PC-9 (cell line): ENCODE measurements at regions not wholly inside any gene's neighbourhood (a gene's known extent, or its start where the extent isn't known, plus 50 kb on each side); places are given as distances from the start of the nearest gene placed in this dataset.

Experiments
- EZH2 ChIP-seq: fragments of 200-600 bp; sonication (generic); IDR thresholded peaks from 2 replicates; pipeline ENCODE4 v1.8.0; 2017; ENCODE audit warnings: antibody characterized with exemption, low read depth
- TF ChIP-seq, protein P1 (sequence below): fragments of 200-600 bp; sonication (generic); conservative IDR thresholded peaks from 2 replicates; pipeline ENCODE4 v1.6.1; 2017; ENCODE audit warnings: mixed run types, antibody characterized with exemption, mild to moderate bottlenecking, moderate library complexity

DNA sequence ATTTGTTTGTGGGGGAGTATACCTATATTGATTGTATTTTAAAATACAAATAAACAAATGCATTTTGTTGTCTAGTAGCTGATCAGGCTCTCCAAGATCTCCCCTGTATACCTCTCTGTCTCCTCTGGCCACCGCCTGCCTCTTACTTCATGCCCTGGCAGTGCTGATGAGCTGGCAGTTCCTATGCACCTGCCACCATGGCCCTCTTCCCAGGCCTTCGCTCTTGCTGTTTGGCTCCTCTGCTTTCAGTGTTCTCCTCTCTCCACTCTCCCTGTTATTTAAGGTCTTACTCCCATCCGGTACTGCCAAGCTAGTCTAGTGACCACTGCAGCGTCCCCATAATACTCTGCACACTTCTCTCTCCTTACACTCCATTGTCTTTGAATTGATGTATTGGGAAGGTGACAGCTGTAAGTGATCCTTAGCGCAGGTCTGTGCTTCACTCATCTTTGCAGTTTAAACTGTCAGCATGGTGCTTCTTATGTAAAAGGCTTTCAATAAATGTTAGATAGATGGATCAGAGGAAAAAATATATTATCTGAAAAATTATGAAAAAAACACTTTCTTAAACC is 88.1 kb upstream of the ATP1A1 start:
- TF ChIP-seq, protein P1, sequence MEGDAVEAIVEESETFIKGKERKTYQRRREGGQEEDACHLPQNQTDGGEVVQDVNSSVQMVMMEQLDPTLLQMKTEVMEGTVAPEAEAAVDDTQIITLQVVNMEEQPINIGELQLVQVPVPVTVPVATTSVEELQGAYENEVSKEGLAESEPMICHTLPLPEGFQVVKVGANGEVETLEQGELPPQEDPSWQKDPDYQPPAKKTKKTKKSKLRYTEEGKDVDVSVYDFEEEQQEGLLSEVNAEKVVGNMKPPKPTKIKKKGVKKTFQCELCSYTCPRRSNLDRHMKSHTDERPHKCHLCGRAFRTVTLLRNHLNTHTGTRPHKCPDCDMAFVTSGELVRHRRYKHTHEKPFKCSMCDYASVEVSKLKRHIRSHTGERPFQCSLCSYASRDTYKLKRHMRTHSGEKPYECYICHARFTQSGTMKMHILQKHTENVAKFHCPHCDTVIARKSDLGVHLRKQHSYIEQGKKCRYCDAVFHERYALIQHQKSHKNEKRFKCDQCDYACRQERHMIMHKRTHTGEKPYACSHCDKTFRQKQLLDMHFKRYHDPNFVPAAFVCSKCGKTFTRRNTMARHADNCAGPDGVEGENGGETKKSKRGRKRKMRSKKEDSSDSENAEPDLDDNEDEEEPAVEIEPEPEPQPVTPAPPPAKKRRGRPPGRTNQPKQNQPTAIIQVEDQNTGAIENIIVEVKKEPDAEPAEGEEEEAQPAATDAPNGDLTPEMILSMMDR: no peak
- no peak for TF ChIP-seq EZH2
